ENCODE measurements at regions not wholly inside any gene's neighbourhood (a gene's known extent, or its start where the extent isn't known, plus 50 kb on each side); places are given as distances from the start of the nearest gene placed in this dataset.

DNA sequence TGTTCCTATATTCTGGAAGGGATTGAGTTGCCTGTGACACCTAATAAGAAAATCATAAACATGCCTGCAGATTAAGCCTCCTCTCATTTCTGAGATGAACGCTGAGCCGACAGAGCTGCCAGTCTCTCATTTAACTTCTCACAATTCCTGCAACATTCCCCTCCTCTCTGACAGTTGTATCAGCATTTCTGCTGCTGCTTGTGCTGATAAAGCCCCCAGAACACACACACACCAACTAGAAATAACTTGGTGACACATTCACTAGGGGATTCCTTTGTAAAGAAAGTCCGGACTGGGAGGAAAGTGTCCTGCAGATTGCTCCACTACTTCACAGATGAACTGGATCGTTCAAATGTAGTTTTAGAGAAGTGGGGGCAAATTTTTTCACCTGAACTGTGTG is 437.3 kb downstream of the PLA2G4A start:
- TF ChIP-seq, protein P1, sequence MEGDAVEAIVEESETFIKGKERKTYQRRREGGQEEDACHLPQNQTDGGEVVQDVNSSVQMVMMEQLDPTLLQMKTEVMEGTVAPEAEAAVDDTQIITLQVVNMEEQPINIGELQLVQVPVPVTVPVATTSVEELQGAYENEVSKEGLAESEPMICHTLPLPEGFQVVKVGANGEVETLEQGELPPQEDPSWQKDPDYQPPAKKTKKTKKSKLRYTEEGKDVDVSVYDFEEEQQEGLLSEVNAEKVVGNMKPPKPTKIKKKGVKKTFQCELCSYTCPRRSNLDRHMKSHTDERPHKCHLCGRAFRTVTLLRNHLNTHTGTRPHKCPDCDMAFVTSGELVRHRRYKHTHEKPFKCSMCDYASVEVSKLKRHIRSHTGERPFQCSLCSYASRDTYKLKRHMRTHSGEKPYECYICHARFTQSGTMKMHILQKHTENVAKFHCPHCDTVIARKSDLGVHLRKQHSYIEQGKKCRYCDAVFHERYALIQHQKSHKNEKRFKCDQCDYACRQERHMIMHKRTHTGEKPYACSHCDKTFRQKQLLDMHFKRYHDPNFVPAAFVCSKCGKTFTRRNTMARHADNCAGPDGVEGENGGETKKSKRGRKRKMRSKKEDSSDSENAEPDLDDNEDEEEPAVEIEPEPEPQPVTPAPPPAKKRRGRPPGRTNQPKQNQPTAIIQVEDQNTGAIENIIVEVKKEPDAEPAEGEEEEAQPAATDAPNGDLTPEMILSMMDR (IDR thresholded peaks at IDR 0.05): no peak
- TF ChIP-seq POLR2A (IDR thresholded peaks at IDR 0.05): no peak
